ENCODE measurements at regions not wholly inside any gene's neighbourhood (a gene's known extent, or its start where the extent isn't known, plus 50 kb on each side); places are given as distances from the start of the nearest gene placed in this dataset.

- no peak for DNase-seq
Measured at GRCh38 chr4:8796096-8796495, 75.5 kb downstream of the HMX1 start.

GRCh38 chr4:8795140-8795539, 76.5 kb downstream of the HMX1 start:
- DNase-seq, result no peak

GRCh38 chr4:8794491-8794890, 77.1 kb downstream of the HMX1 start:
- no peak for DNase-seq

GRCh38 chr4:8793571-8794160, 78.0 kb downstream of the HMX1 start:
- no peak for DNase-seq

GRCh38 chr4:8792491-8792890, 79.1 kb downstream of the HMX1 start:
- DNase-seq, result no peak

- DNase-seq, result no peak
Measured at GRCh38 chr4:8791609-8792008, 80.0 kb downstream of the HMX1 start.

- no peak for DNase-seq
Measured at GRCh38 chr4:8790749-8791148, 80.9 kb downstream of the HMX1 start.

- no peak for DNase-seq
Measured at GRCh38 chr4:8788174-8788573, 83.5 kb downstream of the HMX1 start.

GRCh38 chr4:8786166-8786565, 85.5 kb downstream of the HMX1 start:
- DNase-seq, result no peak

GRCh38 chr4:8785656-8786142, 85.9 kb downstream of the HMX1 start:
- DNase-seq, result no peak

GRCh38 chr4:8783736-8784135, 87.9 kb downstream of the HMX1 start:
- no peak for DNase-seq

GRCh38 chr4:8782135-8782534, 89.5 kb downstream of the HMX1 start:
- no peak for DNase-seq

GRCh38 chr4:8781641-8782040, 90.0 kb downstream of the HMX1 start:
- DNase-seq, result no peak

GRCh38 chr4:8780596-8781368, 90.9 kb downstream of the HMX1 start:
- no peak for DNase-seq

- no peak for DNase-seq
Measured at GRCh38 chr4:8780086-8780485, 91.6 kb downstream of the HMX1 start.

- no peak for DNase-seq
Measured at GRCh38 chr4:8779490-8779932, 92.1 kb downstream of the HMX1 start.

- no peak for DNase-seq
Measured at GRCh38 chr4:8778760-8779159, 92.9 kb downstream of the HMX1 start.

GRCh38 chr4:8778291-8778690, 93.3 kb downstream of the HMX1 start:
- no peak for DNase-seq

- no peak for DNase-seq
Measured at GRCh38 chr4:8777320-8778196, 94.1 kb downstream of the HMX1 start.

- DNase-seq, result no peak
Measured at GRCh38 chr4:8776366-8776765, 95.3 kb downstream of the HMX1 start.

GRCh38 chr4:8775751-8776355, 95.8 kb downstream of the HMX1 start:
- no peak for DNase-seq

- DNase-seq, result no peak
Measured at GRCh38 chr4:8775121-8775520, 96.5 kb downstream of the HMX1 start.

GRCh38 chr4:8774071-8774470, 97.6 kb downstream of the HMX1 start:
- no peak for DNase-seq

All from midbrain (tissue), 1 donor.